ENCODE measurements at regions not wholly inside any gene's neighbourhood (a gene's known extent, or its start where the extent isn't known, plus 50 kb on each side); places are given as distances from the start of the nearest gene placed in this dataset.

GRCh38 chr11:104510169-104510568 lies 346.2 kb upstream of the PDGFD start:
- no peaks in the 10 kb centered on the region for H3K4me1 ChIP-seq (ENCODE audit: control insufficient read depth, extremely low read depth, insufficient read depth, low read length)
- no peak for FAIRE-seq
- H4K20me1 ChIP-seq (ENCODE audit: control insufficient read depth, extremely low read depth, insufficient read depth, low read length), result no peaks in the 10 kb centered on the region
- H3K9me3 ChIP-seq (ENCODE audit: control insufficient read depth, low read depth, low read length), result no peaks in the 10 kb centered on the region
- TF ChIP-seq CTCF (optimal IDR thresholded peaks at IDR 0.05 in 1 of 3, IDR thresholded peaks at IDR 0.05 in 1 of 3, conservative IDR thresholded peaks at IDR 0.05 in 1 of 3; ENCODE audit: extremely low read depth in 1 of 3, insufficient read depth in 2 of 3, low read length in 3 of 3), result no peak
- TF ChIP-seq EZH2 (IDR thresholded peaks at IDR 0.05; ENCODE audit: low read length), result no peak
- dilution Hi-C loops (cut with MboI; ENCODE audit: extremely low pct_ligation_motif_present, low sequenced_read_pairs), result no loop called here
- no peaks in the 10 kb centered on the region for H3K79me2 ChIP-seq (ENCODE audit: control insufficient read depth, insufficient read depth, low read length)
- H3K27me3 ChIP-seq (ENCODE audit: control insufficient read depth, extremely low read depth, insufficient read depth, low read length), result no peaks in the 10 kb centered on the region
- no peak overlapping the region for H3K27ac ChIP-seq (ENCODE audit: control insufficient read depth, insufficient read depth, low read length)
- DNase-seq (ENCODE audit: low read depth, low spot score), result no peak
- no peak overlapping the region for H3K9ac ChIP-seq (ENCODE audit: control insufficient read depth, extremely low read depth, insufficient read depth, low read length)
- no peaks in the 10 kb centered on the region for H3K36me3 ChIP-seq (ENCODE audit: control insufficient read depth in 2 of 2, extremely low read depth in 1 of 2, insufficient read depth in 2 of 2, low read length in 2 of 2)
- H3K9me1 ChIP-seq (ENCODE audit: control insufficient read depth, extremely low read depth, insufficient read depth, low read length), result no peaks in the 10 kb centered on the region
- no peak overlapping the region for H3K4me2 ChIP-seq (ENCODE audit: control insufficient read depth, extremely low read depth, insufficient read depth, low read depth, low read length)
- H3K4me3 ChIP-seq (ENCODE audit: control insufficient read depth in 2 of 3, extremely low read depth in 1 of 3, insufficient read depth in 2 of 3, low read depth in 1 of 3, low read length in 3 of 3), result no peak overlapping the region
- H2AFZ ChIP-seq (ENCODE audit: control insufficient read depth, low read length), result no peak overlapping the region

GRCh38 chr11:104490182-104490581 lies 326.2 kb upstream of the PDGFD start:
- Histone ChIP-seq H3K27ac (ENCODE audit: control insufficient read depth, insufficient read depth, low read length) (no peak overlapping the region), H2AFZ (ENCODE audit: control insufficient read depth, low read length) (no peak overlapping the region), H3K79me2 (ENCODE audit: control insufficient read depth, insufficient read depth, low read length) (no peaks in the 10 kb centered on the region), H3K9ac (ENCODE audit: control insufficient read depth, extremely low read depth, insufficient read depth, low read length) (no peak overlapping the region), H3K4me2 (ENCODE audit: control insufficient read depth, extremely low read depth, insufficient read depth, low read depth, low read length) (no peak overlapping the region), H3K4me3 (ENCODE audit: control insufficient read depth in 2 of 3, extremely low read depth in 1 of 3, insufficient read depth in 2 of 3, low read depth in 1 of 3, low read length in 3 of 3) (no peak overlapping the region), H4K20me1 (ENCODE audit: control insufficient read depth, extremely low read depth, insufficient read depth, low read length) (no peaks in the 10 kb centered on the region), H3K9me1 (ENCODE audit: control insufficient read depth, extremely low read depth, insufficient read depth, low read length) (no peaks in the 10 kb centered on the region), H3K9me3 (ENCODE audit: control insufficient read depth, low read depth, low read length) (peaks cover 2% of the 10 kb centered on the region), H3K27me3 (ENCODE audit: control insufficient read depth, extremely low read depth, insufficient read depth, low read length) (no peaks in the 10 kb centered on the region), H3K4me1 (ENCODE audit: control insufficient read depth, extremely low read depth, insufficient read depth, low read length) (no peaks in the 10 kb centered on the region), H3K36me3 (ENCODE audit: control insufficient read depth in 2 of 2, extremely low read depth in 1 of 2, insufficient read depth in 2 of 2, low read length in 2 of 2) (no peaks in the 10 kb centered on the region)
- no peak for FAIRE-seq
- dilution Hi-C loops (cut with MboI; ENCODE audit: extremely low pct_ligation_motif_present, low sequenced_read_pairs), result no loop called here
- no peak for DNase-seq (ENCODE audit: low read depth, low spot score)
- no peak for TF ChIP-seq EZH2 (IDR thresholded peaks at IDR 0.05; ENCODE audit: low read length)
- no peak for TF ChIP-seq CTCF (optimal IDR thresholded peaks at IDR 0.05 in 1 of 3, IDR thresholded peaks at IDR 0.05 in 1 of 3, conservative IDR thresholded peaks at IDR 0.05 in 1 of 3; ENCODE audit: extremely low read depth in 1 of 3, insufficient read depth in 2 of 3, low read length in 3 of 3)
